PC-9 (cell line): ENCODE measurements at regions not wholly inside any gene's neighbourhood (a gene's known extent, or its start where the extent isn't known, plus 50 kb on each side); places are given as distances from the start of the nearest gene placed in this dataset.

Experiments used
- CTCF ChIP-seq: fragments of 200-600 bp; sonication (generic); conservative IDR thresholded peaks from 2 replicates; pipeline ENCODE4 v1.6.1; 2017; ENCODE audit warnings: mixed run types, antibody characterized with exemption, mild to moderate bottlenecking, moderate library complexity
- EZH2 ChIP-seq: fragments of 200-600 bp; sonication (generic); IDR thresholded peaks from 2 replicates; pipeline ENCODE4 v1.8.0; 2017; ENCODE audit warnings: antibody characterized with exemption, low read depth

- TF ChIP-seq CTCF, result no peak
- TF ChIP-seq EZH2, result no peak
Measured at GRCh38 chr10:128324058-128324827, 198.0 kb upstream of the MKI67 start.
